HG03342 (cell line): ENCODE measurements at regions not wholly inside any gene's neighbourhood (a gene's known extent, or its start where the extent isn't known, plus 50 kb on each side); places are given as distances from the start of the nearest gene placed in this dataset.

Experiments
- ATAC-seq: cut with Tn5 transposase; IDR thresholded peaks from one replicate; pipeline ENCODE4 v1.9.1; 2021; ENCODE audit warnings: mild to moderate bottlenecking, moderate library complexity; ENCODE audit not compliant: unreplicated experiment

GRCh38 chr13:107586216-107586615, 629.1 kb downstream of the LIG4 start:
- no peak for ATAC-seq

GRCh38 chr13:107585469-107586180, 629.7 kb downstream of the LIG4 start:
- no peak for ATAC-seq

GRCh38 chr13:107582171-107582570, 633.2 kb downstream of the LIG4 start:
- ATAC-seq: no peak

- ATAC-seq: no peak
Measured at GRCh38 chr13:107580741-107581412, 634.5 kb downstream of the LIG4 start.

- ATAC-seq: no peak
Measured at GRCh38 chr13:107576430-107576829, 638.9 kb downstream of the LIG4 start.

GRCh38 chr13:107574517-107575210, 640.7 kb downstream of the LIG4 start:
- ATAC-seq: no peak

- ATAC-seq: no peak
Measured at GRCh38 chr13:107573184-107573583, 642.2 kb downstream of the LIG4 start.

GRCh38 chr13:107572156-107572555, 643.2 kb downstream of the LIG4 start:
- ATAC-seq: no peak

GRCh38 chr13:107568181-107568580, 647.2 kb downstream of the LIG4 start:
- no peak for ATAC-seq

- ATAC-seq: no peak
Measured at GRCh38 chr13:107563099-107563925, 652.0 kb downstream of the LIG4 start.

- no peak for ATAC-seq
Measured at GRCh38 chr13:107562203-107562602, 653.1 kb downstream of the LIG4 start.

- no peak for ATAC-seq
Measured at GRCh38 chr13:107554460-107554859, 660.9 kb downstream of the LIG4 start.

- ATAC-seq: no peak
Measured at GRCh38 chr13:107553838-107554237, 661.5 kb downstream of the LIG4 start.

GRCh38 chr13:107551521-107551920, 663.8 kb downstream of the LIG4 start:
- ATAC-seq: no peak

GRCh38 chr13:107548338-107548737, 667.0 kb downstream of the LIG4 start:
- no peak for ATAC-seq

GRCh38 chr13:107545946-107546502, 669.3 kb downstream of the LIG4 start:
- ATAC-seq: no peak

GRCh38 chr13:107534548-107534947, 680.8 kb downstream of the LIG4 start:
- no peak for ATAC-seq

GRCh38 chr13:107531816-107532215, 683.5 kb downstream of the LIG4 start:
- ATAC-seq: no peak

GRCh38 chr13:107531180-107531579, 684.2 kb downstream of the LIG4 start:
- no peak for ATAC-seq

GRCh38 chr13:107529035-107529434, 686.3 kb downstream of the LIG4 start:
- ATAC-seq: no peak

- no peak for ATAC-seq
Measured at GRCh38 chr13:107518780-107519179, 696.6 kb downstream of the LIG4 start.
